Mesothelial cell of epicardium (in vitro differentiated cells): ENCODE measurements at regions not wholly inside any gene's neighbourhood (a gene's known extent, or its start where the extent isn't known, plus 50 kb on each side); places are given as distances from the start of the nearest gene placed in this dataset.

Experiments used
- DNase-seq, 2 experiments: peaks; one replicate each; pipeline ENCODE4 v3.0.0; 2021; ENCODE audit warnings: low spot score in 2 of 2; ENCODE audit not compliant: unreplicated experiment in 2 of 2
- H3K27ac Mint-ChIP-seq: 2 replicates; pipeline ENCODE4 v1.8.0; 2021; ENCODE audit warnings: mixed read lengths
- H3K27me3 Mint-ChIP-seq: 2 replicates; pipeline ENCODE4 v1.8.0; 2021; ENCODE audit warnings: low read depth, mixed read lengths
- H3K36me3 Mint-ChIP-seq: 2 replicates; pipeline ENCODE4 v1.8.0; 2021; ENCODE audit warnings: mixed read lengths
- H3K4me1 Mint-ChIP-seq: 2 replicates; pipeline ENCODE4 v1.8.0; 2021; ENCODE audit warnings: mixed read lengths
- H3K4me3 Mint-ChIP-seq: 2 replicates; pipeline ENCODE4 v1.8.0; 2021; ENCODE audit warnings: mild to moderate bottlenecking, moderate library complexity, mixed read lengths
- H3K9me3 Mint-ChIP-seq: 2 replicates; pipeline ENCODE4 v1.8.0; 2021; ENCODE audit warnings: mixed read lengths
- CTCF ChIP-seq: fragments of 200-600 bp; sonication (generic); IDR thresholded peaks from one replicate; pipeline ENCODE4 v1.5.0; 2021; ENCODE audit warnings: antibody characterized with exemption; ENCODE audit not compliant: unreplicated experiment

- H3K36me3 Mint-ChIP-seq = no peaks in the 10 kb centered on the region
- no peaks in the 10 kb centered on the region for H3K27me3 Mint-ChIP-seq
- H3K9me3 Mint-ChIP-seq = peaks cover 7% of the 10 kb centered on the region
- H3K27ac Mint-ChIP-seq = no peak overlapping the region
- no peak for DNase-seq
- TF ChIP-seq CTCF = no peak
- H3K4me1 Mint-ChIP-seq = peaks cover 22% of the 10 kb centered on the region
- no peak overlapping the region for H3K4me3 Mint-ChIP-seq
These were observed 121.6 kb upstream of the GJE1 start for GRCh38 chr6:142011156-142011555.

- H3K9me3 Mint-ChIP-seq = peaks cover 7% of the 10 kb centered on the region
- no peak for DNase-seq
- no peak for TF ChIP-seq CTCF
- H3K36me3 Mint-ChIP-seq = no peaks in the 10 kb centered on the region
- H3K27me3 Mint-ChIP-seq = no peaks in the 10 kb centered on the region
- H3K4me3 Mint-ChIP-seq = no peak overlapping the region
- H3K4me1 Mint-ChIP-seq = peaks cover 17% of the 10 kb centered on the region
- peak overlapping the region; percentile 57 for H3K27ac Mint-ChIP-seq
These were observed 123.1 kb upstream of the GJE1 start for GRCh38 chr6:142009647-142010046.

- Mint-ChIP-seq H3K4me1 (peaks cover 11% of the 10 kb centered on the region), H3K4me3 (no peak overlapping the region), H3K27me3 (no peaks in the 10 kb centered on the region), H3K27ac (no peak overlapping the region), H3K36me3 (no peaks in the 10 kb centered on the region), H3K9me3 (peaks cover 7% of the 10 kb centered on the region)
- no peak for TF ChIP-seq CTCF
- no peak for DNase-seq
These were observed 123.9 kb upstream of the GJE1 start for GRCh38 chr6:142008781-142009180.

- no peak for TF ChIP-seq CTCF
- H3K27me3 Mint-ChIP-seq = no peaks in the 10 kb centered on the region
- no peaks in the 10 kb centered on the region for H3K36me3 Mint-ChIP-seq
- no peak for DNase-seq
- no peak overlapping the region for H3K27ac Mint-ChIP-seq
- H3K9me3 Mint-ChIP-seq = peaks cover 7% of the 10 kb centered on the region
- H3K4me3 Mint-ChIP-seq = no peak overlapping the region
- peaks cover 8% of the 10 kb centered on the region for H3K4me1 Mint-ChIP-seq
These were observed 124.5 kb upstream of the GJE1 start for GRCh38 chr6:142008016-142008735.

- TF ChIP-seq CTCF = no peak
- no peaks in the 10 kb centered on the region for H3K27me3 Mint-ChIP-seq
- no peak for DNase-seq
- H3K36me3 Mint-ChIP-seq = no peaks in the 10 kb centered on the region
- no peak overlapping the region for H3K27ac Mint-ChIP-seq
- H3K4me1 Mint-ChIP-seq = peaks cover 6% of the 10 kb centered on the region
- H3K4me3 Mint-ChIP-seq = no peak overlapping the region
- H3K9me3 Mint-ChIP-seq = peaks cover 23% of the 10 kb centered on the region
These were observed 127.7 kb upstream of the GJE1 start for GRCh38 chr6:142005021-142005420.
